Aorta (tissue), 5 donors: ENCODE measurements at regions not wholly inside any gene's neighbourhood (a gene's known extent, or its start where the extent isn't known, plus 50 kb on each side); places are given as distances from the start of the nearest gene placed in this dataset.

Source experiments
- ATAC-seq: fragments of 200-7000 bp; cut with Tn5 transposase; one replicate; pipeline ENCODE4 v1.9.1; 2022; ENCODE audit warnings: moderate library complexity; ENCODE audit not compliant: low FRiP score
- DNase-seq, 2 donors: peaks; one replicate each; pipeline ENCODE4 v3.0.0-alpha.2; 2020
- H3K27ac ChIP-seq, 2 donors: one replicate each; pipeline ENCODE4 v1.5.1; 2013; ENCODE audit warnings: low read length in 2 of 2, mild to moderate bottlenecking in 2 of 2, moderate library complexity in 2 of 2, control low read depth in 1 of 2, inconsistent platforms in 1 of 2, low read depth in 1 of 2
- H3K27me3 ChIP-seq, 2 donors: one replicate each; pipeline ENCODE4 v1.6.1; 2013; ENCODE audit warnings: control low read depth in 1 of 2, low read length in 1 of 2, mild to moderate bottlenecking in 1 of 2, moderate library complexity in 1 of 2; ENCODE audit not compliant: insufficient read depth in 2 of 2, control insufficient read depth in 1 of 2
- H3K36me3 ChIP-seq, 2 donors: one replicate each; pipeline ENCODE4 v1.6.1; 2013; ENCODE audit warnings: control low read depth in 1 of 2, low read length in 1 of 2, mild to moderate bottlenecking in 1 of 2; ENCODE audit not compliant: insufficient read depth in 2 of 2, control insufficient read depth in 1 of 2
- H3K4me1 ChIP-seq, 2 donors: one replicate each; pipeline ENCODE4 v1.6.1; 2013; ENCODE audit warnings: low read length in 2 of 2, control low read depth in 1 of 2, mild to moderate bottlenecking in 1 of 2, moderate library complexity in 1 of 2; ENCODE audit not compliant: insufficient read depth in 2 of 2, control insufficient read depth in 1 of 2
- H3K4me3 ChIP-seq, 2 donors: one replicate each; pipeline ENCODE4 v1.5.1; 2013; ENCODE audit warnings: low read length in 2 of 2, control low read depth in 1 of 2, mild to moderate bottlenecking in 1 of 2
- H3K9me3 ChIP-seq: one replicate; pipeline ENCODE4 v1.6.1; 2013; ENCODE audit warnings: mild to moderate bottlenecking, low read length; ENCODE audit not compliant: control insufficient read depth
- WGBS, 2 donors: extraction: QIAGEN DNeasy Blood & Tissue Kit; methylation state at CpG; one replicate each; pipeline ENCODE4 v1.1.7; 2013; 5-methylcytosine and 5-hydroxymethylcytosine counted together
- intact Hi-C, 2 donors: fragments of 100-400 bp; cut with DNase I; formaldehyde crosslinking; loops; one replicate each; pipeline versions ENCODE4 v1.14.2 to v1.15.0; 2022
- donor health status: healthy with polysubstance abuse.
- donor health status: Bipolar disorder and iron deficiency.
- donor health status: DM: no; HTN: no; CAD: no.
- donor health status: DM: no; HTN: no; CAD: no.
- donor health status: DM: yes; HTN: yes; CAD: no.

DNA sequence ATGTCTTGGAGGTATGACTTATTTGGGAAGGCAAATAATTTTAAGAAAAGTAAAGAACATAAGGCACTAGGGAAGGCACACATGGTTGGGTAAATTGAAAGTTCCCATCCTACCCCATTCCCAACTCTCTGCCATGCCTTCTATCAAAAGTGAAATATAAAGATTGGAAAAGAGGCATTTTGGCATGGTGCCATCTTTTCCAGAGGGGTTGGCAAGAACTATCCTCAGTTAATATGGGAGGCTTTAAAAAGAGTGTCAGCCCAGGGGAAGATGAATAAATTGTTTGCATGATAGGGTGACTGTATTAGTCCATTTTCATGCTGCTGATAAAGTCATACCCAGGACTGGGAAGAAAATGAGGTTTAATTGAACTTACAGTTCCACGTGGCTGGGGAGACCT, 150.8 kb upstream of the BOD1L1 start:
- intact Hi-C loops, result no loop called here
- H3K4me1 ChIP-seq, result no peaks in the 10 kb centered on the region

DNA sequence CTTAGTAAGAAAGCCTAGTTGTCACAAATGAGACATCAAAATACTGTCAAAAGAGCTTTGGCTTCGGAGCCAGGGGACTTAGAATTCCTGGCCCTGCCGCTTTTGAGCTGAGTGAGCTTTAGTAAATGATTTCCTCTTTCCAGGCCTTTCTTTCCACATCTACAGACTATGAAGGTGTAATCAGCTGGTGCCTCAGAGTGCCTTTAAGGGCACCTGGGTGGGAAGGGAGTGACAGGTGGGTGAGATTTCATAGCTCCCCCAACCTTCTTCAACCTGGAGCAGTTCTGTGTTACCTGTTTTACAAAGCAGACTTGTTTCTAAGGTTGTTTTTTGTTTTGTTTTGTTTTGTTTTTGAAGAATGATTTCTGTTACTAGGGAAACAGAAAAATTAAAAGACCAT, 154.7 kb upstream of the BOD1L1 start:
- no peak for ATAC-seq
- intact Hi-C loops, result no loop called here
- WGBS, 2 donors, result 78% methylated on average over 2 of the region's 2 CpGs

More for the DNA sequence above, 150.8 kb upstream of the BOD1L1 start:
- WGBS, 2 donors, result 62 to 74% methylated on average over 1 of the region's 1 CpG
- ATAC-seq (no peak), DNase-seq (no peak)
- Histone ChIP-seq H3K4me3 (no peak overlapping the region), H3K27me3 (no peaks in the 10 kb centered on the region), H3K36me3 (no peaks in the 10 kb centered on the region), H3K27ac (no peak overlapping the region), H3K9me3 (peaks cover 3% of the 10 kb centered on the region)

DNA sequence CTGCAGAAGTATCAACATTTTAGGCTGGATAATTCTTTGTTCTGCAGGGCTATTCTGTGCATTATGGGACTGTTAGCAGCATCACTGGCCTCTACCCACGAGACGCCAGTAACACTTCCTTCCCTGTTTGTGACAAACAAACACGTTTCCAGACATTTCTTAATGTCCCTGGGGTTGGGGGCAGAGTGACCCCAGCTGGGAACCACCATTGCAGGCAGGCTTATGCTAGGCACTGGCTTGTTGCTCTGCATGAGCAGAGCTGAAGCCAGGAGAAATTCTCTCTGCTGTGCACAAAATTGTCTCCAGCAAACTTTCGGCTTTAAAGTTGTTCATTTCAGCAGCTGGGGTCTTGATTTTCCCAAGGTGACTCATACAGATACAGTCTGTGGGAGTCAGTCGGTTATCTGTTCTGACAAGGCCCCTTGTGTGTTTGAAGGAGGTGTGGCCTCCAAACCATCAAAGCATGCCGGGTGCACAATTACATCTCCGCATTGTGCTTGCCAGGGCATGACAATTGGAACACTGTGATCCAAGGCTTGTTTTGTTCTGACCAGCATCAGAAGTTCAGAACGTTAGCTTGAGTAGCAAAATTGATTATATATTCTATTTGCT, 156.4 kb upstream of the BOD1L1 start:
- H3K4me1 ChIP-seq, result no peaks in the 10 kb centered on the region
- 46 to 57% methylated on average over 8 of the region's 8 CpGs for WGBS, 2 donors
- no peak for ATAC-seq
- H3K27me3 ChIP-seq, result no peaks in the 10 kb centered on the region
- no peak for DNase-seq
- no peaks in the 10 kb centered on the region for H3K36me3 ChIP-seq
- H3K27ac ChIP-seq, result no peak overlapping the region
- intact Hi-C loops, result no loop called here
- H3K4me3 ChIP-seq, result no peak overlapping the region
- no peaks in the 10 kb centered on the region for H3K9me3 ChIP-seq

More for the DNA sequence above, 154.7 kb upstream of the BOD1L1 start:
- H3K27ac ChIP-seq, result no peak overlapping the region
- H3K4me1 ChIP-seq, result no peaks in the 10 kb centered on the region
- no peaks in the 10 kb centered on the region for H3K36me3 ChIP-seq
- H3K9me3 ChIP-seq, result no peaks in the 10 kb centered on the region
- no peak for DNase-seq
- H3K4me3 ChIP-seq, result no peak overlapping the region
- H3K27me3 ChIP-seq, result no peaks in the 10 kb centered on the region

DNA sequence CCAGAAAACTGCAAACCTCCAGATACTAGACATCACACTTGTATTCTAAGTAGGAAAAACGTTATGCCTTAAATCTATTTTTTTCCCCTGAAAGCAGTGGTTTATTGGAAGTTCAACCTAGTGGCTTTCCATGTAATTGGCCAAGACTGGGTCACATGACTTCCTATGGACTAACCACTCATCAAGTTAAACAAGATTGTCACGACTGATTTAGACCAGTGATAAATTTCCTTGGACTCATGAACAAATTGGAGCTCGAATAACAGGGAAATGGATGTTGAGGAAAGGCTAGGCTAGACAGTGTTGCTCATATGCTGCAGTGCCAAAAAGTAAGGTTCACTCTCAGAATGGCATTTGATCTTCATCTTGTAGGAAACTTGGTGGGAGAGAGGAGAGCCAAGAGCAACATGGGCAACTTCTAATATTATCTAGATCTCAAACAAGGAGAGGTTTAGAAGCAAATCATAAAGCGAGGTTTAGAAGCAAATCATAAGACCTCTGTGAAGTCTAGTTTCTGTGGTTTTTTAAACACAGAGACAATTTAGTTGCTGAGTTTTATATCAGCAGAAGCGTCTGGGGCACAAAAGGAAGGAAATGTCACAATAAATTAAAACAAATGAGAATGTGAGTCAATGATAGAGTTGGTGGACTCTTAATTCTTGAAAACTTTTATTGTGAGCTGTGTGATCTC, 165.6 kb upstream of the BOD1L1 start:
- Histone ChIP-seq H3K27ac (no peak overlapping the region), H3K4me3 (no peak overlapping the region), H3K9me3 (no peaks in the 10 kb centered on the region), H3K4me1 (no peaks in the 10 kb centered on the region), H3K36me3 (no peaks in the 10 kb centered on the region), H3K27me3 (no peaks in the 10 kb centered on the region)
- WGBS, 2 donors, result 29 to 30% methylated on average over 5 of the region's 5 CpGs
- ATAC-seq, result no peak
- no peak for DNase-seq
- intact Hi-C loops, result no loop called here

DNA sequence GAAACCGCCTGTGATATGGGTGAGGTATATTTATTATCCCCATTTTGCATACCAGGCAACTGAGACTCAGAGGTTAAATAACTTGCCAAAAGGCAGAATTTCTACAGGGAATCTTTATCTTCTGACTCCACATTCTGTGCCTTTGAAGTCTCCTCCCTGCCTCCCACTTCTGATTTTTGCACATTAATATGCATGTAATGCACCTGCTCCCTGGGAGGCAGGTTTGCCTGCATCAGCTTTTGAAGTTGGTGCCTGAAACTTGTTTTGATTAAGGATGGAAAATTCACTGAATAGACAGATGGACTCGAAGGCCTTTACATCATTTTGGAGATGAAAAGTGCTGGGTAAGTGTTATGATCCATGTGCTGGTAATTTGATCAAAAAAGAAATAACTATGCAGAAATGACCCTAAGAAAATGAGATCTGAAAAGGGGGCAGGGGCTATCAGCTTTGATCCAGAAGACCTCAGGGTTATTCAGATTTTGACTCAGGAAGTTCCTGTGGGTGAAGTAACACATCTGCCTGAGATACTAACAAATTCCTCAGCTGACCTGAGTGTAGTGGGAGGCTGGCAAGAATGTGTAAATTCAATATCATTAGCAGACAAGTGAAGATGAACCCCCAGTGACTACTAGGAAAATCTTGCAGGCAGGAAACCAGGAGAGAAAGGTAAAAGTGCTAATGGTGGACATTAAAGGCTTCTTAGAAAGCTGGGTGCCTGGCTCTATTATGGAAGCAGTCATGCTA, 167.5 kb upstream of the BOD1L1 start:
- intact Hi-C loops, result no loop called here
- 66 to 69% methylated on average over 2 of the region's 2 CpGs for WGBS, 2 donors
- H3K36me3 ChIP-seq, result no peaks in the 10 kb centered on the region
- peaks cover 1% of the 10 kb centered on the region for H3K9me3 ChIP-seq
- no peak overlapping the region for H3K4me3 ChIP-seq
- no peaks in the 10 kb centered on the region for H3K4me1 ChIP-seq
- no peak overlapping the region for H3K27ac ChIP-seq
- DNase-seq (no peak), ATAC-seq (no peak)
- no peaks in the 10 kb centered on the region for H3K27me3 ChIP-seq

DNA sequence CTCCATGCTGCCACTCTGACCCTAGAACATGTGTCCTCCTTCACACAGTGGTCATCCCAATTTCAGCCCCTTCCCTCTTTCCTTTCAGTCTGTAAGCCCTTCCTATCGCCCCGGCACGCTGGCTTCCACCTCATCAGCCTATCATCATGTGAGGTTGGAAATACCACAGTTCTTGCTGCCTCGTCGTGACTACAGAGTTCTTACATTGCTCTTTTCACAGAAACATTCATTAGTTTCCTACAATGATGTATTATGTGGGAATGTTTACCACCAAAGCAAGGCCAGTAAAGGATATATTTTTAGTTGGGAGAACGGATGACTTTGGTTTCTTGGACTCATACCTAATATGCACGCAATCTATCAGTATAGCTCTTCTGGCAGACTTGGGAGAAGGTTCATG, 169.5 kb upstream of the BOD1L1 start:
- Histone ChIP-seq H3K27ac (no peak overlapping the region), H3K27me3 (no peaks in the 10 kb centered on the region), H3K36me3 (no peaks in the 10 kb centered on the region), H3K4me1 (no peaks in the 10 kb centered on the region), H3K9me3 (peaks cover 1% of the 10 kb centered on the region), H3K4me3 (no peak overlapping the region)
- no peak for DNase-seq
- ATAC-seq, result no peak
- WGBS, 2 donors, result 55 to 75% methylated on average over 7 of the region's 7 CpGs
- intact Hi-C loops, result no loop called here

DNA sequence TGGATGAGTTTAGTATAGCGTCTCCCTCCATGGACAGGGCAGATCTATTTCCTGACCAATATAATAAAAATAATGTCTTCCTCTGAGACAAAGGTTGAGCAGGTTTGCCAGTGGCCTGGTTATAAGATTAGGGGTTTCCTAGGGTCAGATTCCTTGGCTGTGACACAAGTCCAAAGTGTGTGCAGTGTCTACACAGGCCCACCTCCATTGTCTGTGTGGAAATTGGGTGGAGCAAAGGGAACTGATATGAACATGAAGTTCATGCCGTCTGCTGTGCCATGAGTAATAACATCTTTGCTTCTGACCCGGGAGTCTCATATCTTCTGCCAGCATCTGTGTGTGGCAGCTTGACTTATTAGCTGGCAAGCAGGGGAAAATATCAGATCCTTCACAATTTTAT, 187.7 kb upstream of the BOD1L1 start:
- 76 to 77% methylated on average over 3 of the region's 3 CpGs for WGBS, 2 donors

DNA sequence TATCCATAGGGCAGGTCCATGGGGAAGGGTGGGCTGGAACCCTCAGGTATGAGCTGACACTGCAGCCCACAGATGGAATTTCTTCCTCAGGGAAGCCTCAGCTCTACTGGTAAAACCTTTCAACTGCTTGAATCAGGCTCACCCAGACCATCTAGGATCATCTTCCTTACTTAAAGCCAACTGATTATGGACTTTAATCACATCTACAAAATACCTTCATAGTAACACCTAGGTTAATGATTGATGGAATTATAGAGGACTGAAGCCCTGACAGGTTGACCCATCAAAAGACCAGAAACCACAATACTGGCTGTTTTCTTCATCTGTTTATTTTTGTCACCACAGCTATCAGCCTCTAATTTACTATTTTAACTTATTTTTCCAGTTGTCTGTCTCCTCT, 188.9 kb upstream of the BOD1L1 start:
- DNase-seq, result no peak
- Histone ChIP-seq H3K27ac (no peak overlapping the region), H3K4me1 (no peaks in the 10 kb centered on the region), H3K27me3 (no peaks in the 10 kb centered on the region), H3K36me3 (no peaks in the 10 kb centered on the region), H3K9me3 (peaks cover under 1% of the 10 kb centered on the region), H3K4me3 (no peak overlapping the region)
- ATAC-seq, result no peak
- intact Hi-C loops, result no loop called here

More for the DNA sequence above, 187.7 kb upstream of the BOD1L1 start:
- H3K9me3 ChIP-seq, result no peaks in the 10 kb centered on the region
- no peaks in the 10 kb centered on the region for H3K36me3 ChIP-seq
- intact Hi-C loops, result no loop called here
- ATAC-seq, result no peak
- DNase-seq, result no peak
- no peak overlapping the region for H3K27ac ChIP-seq
- no peaks in the 10 kb centered on the region for H3K27me3 ChIP-seq
- H3K4me3 ChIP-seq, result no peak overlapping the region
- no peaks in the 10 kb centered on the region for H3K4me1 ChIP-seq

DNA sequence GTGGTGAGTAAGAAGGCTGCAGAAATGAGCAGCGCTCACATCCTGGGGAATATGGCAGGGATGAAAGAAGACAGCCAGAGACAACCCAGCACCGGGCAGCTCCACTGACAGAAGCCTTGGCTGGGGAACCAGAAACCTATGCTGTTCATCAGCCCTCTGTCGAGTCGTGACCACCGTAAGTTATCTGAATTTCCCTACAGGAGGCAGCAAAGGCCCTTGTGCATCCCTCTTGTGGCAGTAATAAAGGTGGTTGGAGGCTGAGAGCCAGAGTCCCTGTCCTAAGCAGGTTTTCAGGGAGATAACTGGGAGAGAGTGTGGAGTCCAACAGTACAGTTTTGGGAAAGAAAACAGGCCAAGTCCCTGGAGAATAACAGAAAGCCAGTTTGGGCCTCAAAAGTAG, 194.0 kb upstream of the BOD1L1 start:
- Histone ChIP-seq H3K9me3 (peaks cover 11% of the 10 kb centered on the region), H3K4me1 (no peaks in the 10 kb centered on the region), H3K27ac (no peak overlapping the region), H3K4me3 (no peak overlapping the region), H3K36me3 (no peaks in the 10 kb centered on the region), H3K27me3 (no peaks in the 10 kb centered on the region)
- ATAC-seq (no peak), DNase-seq (no peak)
- WGBS, 2 donors, result 54 to 62% methylated on average over 5 of the region's 5 CpGs
- intact Hi-C loops, result no loop called here
